GM23338 (cell line): ENCODE measurements at regions not wholly inside any gene's neighbourhood (a gene's known extent, or its start where the extent isn't known, plus 50 kb on each side); places are given as distances from the start of the nearest gene placed in this dataset.

ENCODE experiments used
- ATAC-seq: fragments of 200-7000 bp; cut with Tn5 transposase; 3 replicates; pipeline ENCODE4 v1.9.1; 2020
- DNase-seq: peaks from one replicate; pipeline ENCODE4 v3.0.0-alpha.2; 2015; ENCODE audit warnings: low spot score
- H2AFZ ChIP-seq: fragments of 200-600 bp; sonication (generic); 2 replicates; pipeline ENCODE4 v1.8.0; 2016; ENCODE audit warnings: antibody characterized with exemption, mild to moderate bottlenecking, moderate library complexity
- H3F3A ChIP-seq: fragments of 200-600 bp; sonication (generic); replicated peaks from 2 replicates; pipeline ENCODE4 v1.8.0; 2017; ENCODE audit warnings: antibody characterized with exemption, mixed run types, low read depth
- H3K27ac ChIP-seq: fragments of 200-600 bp; sonication (generic); 2 replicates; pipeline ENCODE4 v1.6.1; 2016; ENCODE audit warnings: low read depth
- H3K27me3 ChIP-seq: fragments of 200-600 bp; sonication (generic); 2 replicates; pipeline ENCODE4 v1.8.0; 2016; ENCODE audit warnings: mild to moderate bottlenecking, mixed run types, moderate library complexity; ENCODE audit not compliant: insufficient read depth
- H3K36me3 ChIP-seq: fragments of 200-600 bp; sonication (generic); 2 replicates; pipeline ENCODE4 v1.8.0; 2016; ENCODE audit warnings: mild to moderate bottlenecking; ENCODE audit not compliant: insufficient read depth
- H3K4me1 ChIP-seq: fragments of 200-600 bp; sonication (generic); 2 replicates; pipeline ENCODE4 v1.8.0; 2016; ENCODE audit warnings: mild to moderate bottlenecking, moderate library complexity; ENCODE audit not compliant: insufficient read depth
- H3K4me2 ChIP-seq: fragments of 200-600 bp; sonication (generic); 2 replicates; pipeline ENCODE4 v1.7.1; 2017; ENCODE audit warnings: mixed run types
- H3K4me3 ChIP-seq: fragments of 200-600 bp; sonication (generic); 2 replicates; pipeline ENCODE4 v1.6.1; 2016; ENCODE audit warnings: mixed run types
- H3K79me2 ChIP-seq: fragments of 200-600 bp; sonication (generic); replicated peaks from 2 replicates; pipeline ENCODE4 v1.8.0; 2017; ENCODE audit warnings: mild to moderate bottlenecking; ENCODE audit not compliant: insufficient read depth
- H3K9me2 ChIP-seq: fragments of 200-600 bp; sonication (generic); 2 replicates; pipeline ENCODE4 v1.8.0; 2017; ENCODE audit not compliant: insufficient read depth
- H4K20me1 ChIP-seq: fragments of 200-600 bp; sonication (generic); replicated peaks from 2 replicates; pipeline ENCODE4 v1.8.0; 2017; ENCODE audit warnings: mild to moderate bottlenecking; ENCODE audit not compliant: insufficient read depth
- H3K27ac Mint-ChIP-seq: 2 replicates; pipeline ENCODE4 v1.8.0; 2020; ENCODE audit warnings: inconsistent platforms, mild to moderate bottlenecking, moderate library complexity, mixed read lengths
- H3K27me3 Mint-ChIP-seq: 3 replicates; pipeline ENCODE4 v1.8.0; 2022; ENCODE audit warnings: low read depth, mild to moderate bottlenecking, moderate library complexity, mixed read lengths, inconsistent platforms; ENCODE audit not compliant: insufficient read depth, poor library complexity
- H3K36me3 Mint-ChIP-seq: 3 replicates; pipeline ENCODE4 v1.8.0; 2021; ENCODE audit warnings: low read depth, mild to moderate bottlenecking, inconsistent platforms, moderate library complexity, mixed read lengths
- H3K4me1 Mint-ChIP-seq: 3 replicates; pipeline ENCODE4 v1.8.0; 2020; ENCODE audit warnings: mild to moderate bottlenecking, inconsistent platforms, mixed read lengths
- H3K4me3 Mint-ChIP-seq: 3 replicates; pipeline ENCODE4 v1.8.0; 2021; ENCODE audit warnings: moderate library complexity, mild to moderate bottlenecking, inconsistent platforms, mixed read lengths
- H3K9me3 Mint-ChIP-seq: 3 replicates; pipeline ENCODE4 v1.8.0; 2020; ENCODE audit warnings: moderate library complexity, mild to moderate bottlenecking, inconsistent platforms, mixed read lengths
- CREB1 ChIP-seq: fragments of 250-450 bp; sonication (Bioruptor Pico); IDR thresholded peaks from 2 replicates; pipeline ENCODE4 v1.5.0; 2020; ENCODE audit warnings: low read depth, mild to moderate bottlenecking, moderate library complexity
- EZH2 ChIP-seq: fragments of 200-600 bp; sonication (generic); IDR thresholded peaks from one replicate; pipeline ENCODE4 v1.8.0; 2017; ENCODE audit warnings: antibody characterized with exemption, mild to moderate bottlenecking, low read depth; ENCODE audit not compliant: unreplicated experiment
- EZH2phosphoT487 ChIP-seq: fragments of 200-600 bp; sonication (generic); IDR thresholded peaks from one replicate; pipeline ENCODE4 v1.8.1; 2018; ENCODE audit warnings: antibody characterized with exemption; ENCODE audit not compliant: unreplicated experiment
- JUNB ChIP-seq: IDR thresholded peaks from one replicate; pipeline ENCODE4 v1.6.1; 2016; ENCODE audit warnings: antibody characterized with exemption; ENCODE audit not compliant: unreplicated experiment
- NANOG ChIP-seq: IDR thresholded peaks from 2 replicates; pipeline ENCODE4 v1.6.1; 2016; ENCODE audit warnings: antibody characterized with exemption, borderline replicate concordance
- POLR2AphosphoS5 ChIP-seq: IDR thresholded peaks from 2 replicates; pipeline ENCODE4 v1.6.1; 2016; ENCODE audit warnings: antibody characterized with exemption, low read depth
- STAT1 ChIP-seq: IDR thresholded peaks from one replicate; pipeline ENCODE4 v1.6.1; 2016; ENCODE audit warnings: antibody characterized with exemption; ENCODE audit not compliant: unreplicated experiment
- ZNF114 ChIP-seq: fragments of 250-450 bp; sonication (Bioruptor Pico); IDR thresholded peaks from 2 replicates; pipeline ENCODE4 v1.5.0; 2020; ENCODE audit warnings: mild to moderate bottlenecking, moderate library complexity
- ZNF331 ChIP-seq: fragments of 250-450 bp; sonication (Bioruptor Pico); IDR thresholded peaks from 2 replicates; pipeline ENCODE4 v1.5.0; 2020; ENCODE audit warnings: low read depth, mild to moderate bottlenecking, moderate library complexity
- TF ChIP-seq, protein P1 (sequence below): IDR thresholded peaks from 2 replicates; pipeline ENCODE4 v1.6.1; 2016; ENCODE audit warnings: antibody characterized with exemption
- TF ChIP-seq, protein P2 (sequence below): fragments of 250-450 bp; sonication (Bioruptor Pico); IDR thresholded peaks from 2 replicates; pipeline ENCODE4 v1.5.0; 2020; ENCODE audit warnings: mild to moderate bottlenecking, moderate library complexity

DNA sequence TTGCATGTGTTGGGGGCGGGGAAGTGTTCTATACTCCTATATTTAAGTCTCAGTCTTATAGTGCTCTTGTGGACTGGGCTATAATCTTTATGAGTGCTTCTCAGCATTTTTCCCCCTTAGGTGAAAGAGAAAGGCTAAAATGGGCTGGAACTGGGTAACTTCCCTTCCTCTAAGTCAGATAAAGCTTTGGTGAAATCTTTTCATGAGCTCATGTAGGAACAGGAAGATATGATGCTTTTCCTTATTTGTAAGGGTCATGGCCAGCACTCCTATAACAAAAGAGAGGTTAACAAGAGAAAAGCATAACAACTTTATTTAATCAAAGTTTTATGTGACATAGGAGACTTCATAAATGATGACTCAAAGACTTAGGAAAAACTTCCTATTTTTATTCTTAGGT lies 841.5 kb downstream of the SLC16A7 start:
- Mint-ChIP-seq H3K9me3 (0 out of 3 replicates have a peak, but pooled peaks cover 3% of the 10 kb centered on the region), H3K4me3 (no peak overlapping the region), H3K27me3 (no peaks in the 10 kb centered on the region), H3K4me1 (peaks cover under 1% of the 10 kb centered on the region; the same call in 1 of the 3 replicates), H3K36me3 (0 out of 3 replicates have a peak, but pooled peaks cover 3% of the 10 kb centered on the region), H3K27ac (no peak overlapping the region)
- no peaks in the 10 kb centered on the region for H3K79me2 ChIP-seq
- no peaks in the 10 kb centered on the region for H3K36me3 ChIP-seq
- H2AFZ ChIP-seq, result no peak overlapping the region
- ATAC-seq (no peak), DNase-seq (no peak)
- no peak overlapping the region for H3K4me2 ChIP-seq
- no peaks in the 10 kb centered on the region for H4K20me1 ChIP-seq
- no peaks in the 10 kb centered on the region for H3K27me3 ChIP-seq
- H3F3A ChIP-seq, result no peaks in the 10 kb centered on the region
- H3K27ac ChIP-seq, result no peak overlapping the region
- H3K4me3 ChIP-seq, result no peak overlapping the region
- no peak for TF ChIP-seq STAT1
- TF ChIP-seq EZH2, result no peak
- TF ChIP-seq POLR2AphosphoS5, result no peak
- no peak for TF ChIP-seq CREB1 (CRISPR knock-in tag)
- TF ChIP-seq ZNF114, result no peak
- TF ChIP-seq JUNB, result no peak
- no peak for TF ChIP-seq NANOG
- TF ChIP-seq, protein P1, sequence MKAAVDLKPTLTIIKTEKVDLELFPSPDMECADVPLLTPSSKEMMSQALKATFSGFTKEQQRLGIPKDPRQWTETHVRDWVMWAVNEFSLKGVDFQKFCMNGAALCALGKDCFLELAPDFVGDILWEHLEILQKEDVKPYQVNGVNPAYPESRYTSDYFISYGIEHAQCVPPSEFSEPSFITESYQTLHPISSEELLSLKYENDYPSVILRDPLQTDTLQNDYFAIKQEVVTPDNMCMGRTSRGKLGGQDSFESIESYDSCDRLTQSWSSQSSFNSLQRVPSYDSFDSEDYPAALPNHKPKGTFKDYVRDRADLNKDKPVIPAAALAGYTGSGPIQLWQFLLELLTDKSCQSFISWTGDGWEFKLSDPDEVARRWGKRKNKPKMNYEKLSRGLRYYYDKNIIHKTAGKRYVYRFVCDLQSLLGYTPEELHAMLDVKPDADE, result no peak
- no peaks in the 10 kb centered on the region for H3K4me1 ChIP-seq
- no peaks in the 10 kb centered on the region for H3K9me2 ChIP-seq

DNA sequence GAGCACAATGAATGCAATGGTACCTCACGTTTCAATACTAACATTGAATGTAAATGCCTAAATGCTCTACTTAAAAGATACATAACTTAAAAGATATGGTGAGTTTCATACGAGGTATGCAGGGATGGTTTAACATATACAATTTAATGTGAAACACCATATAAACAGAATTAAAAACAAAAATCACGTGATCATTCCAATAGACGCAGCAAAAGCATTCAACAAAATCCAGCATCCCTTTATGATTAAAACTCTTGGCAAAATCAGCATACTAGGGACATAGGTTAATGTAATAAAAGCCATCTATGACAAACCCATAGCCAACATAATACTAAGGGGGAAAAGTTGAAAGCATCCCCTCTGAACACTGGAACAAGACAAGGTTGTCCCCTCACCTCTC lies 845.7 kb downstream of the SLC16A7 start:
- no peaks in the 10 kb centered on the region for H3K4me1 Mint-ChIP-seq
- ATAC-seq, result no peak
- DNase-seq, result no peak
- 0 out of 3 replicates have a peak, but pooled peaks cover 3% of the 10 kb centered on the region for H3K36me3 Mint-ChIP-seq
- TF ChIP-seq STAT1, result no peak
- no peaks in the 10 kb centered on the region for H3K36me3 ChIP-seq
- H2AFZ ChIP-seq, result no peak overlapping the region
- no peaks in the 10 kb centered on the region for H3K27me3 Mint-ChIP-seq
- no peaks in the 10 kb centered on the region for H3K4me1 ChIP-seq
- H3K79me2 ChIP-seq, result no peaks in the 10 kb centered on the region
- H4K20me1 ChIP-seq, result no peaks in the 10 kb centered on the region
- H3K4me3 Mint-ChIP-seq, result no peak overlapping the region
- no peak overlapping the region for H3K27ac ChIP-seq
- no peak overlapping the region for H3K4me2 ChIP-seq
- no peaks in the 10 kb centered on the region; the same call in 1 of the 2 replicates for H3K9me2 ChIP-seq
- no peak overlapping the region for H3K27ac Mint-ChIP-seq
- H3K27me3 ChIP-seq, result no peaks in the 10 kb centered on the region
- peaks cover 7% of the 10 kb centered on the region; the same call in 2 of the 3 replicates for H3K9me3 Mint-ChIP-seq
- H3F3A ChIP-seq, result no peaks in the 10 kb centered on the region
- H3K4me3 ChIP-seq, result no peak overlapping the region

DNA sequence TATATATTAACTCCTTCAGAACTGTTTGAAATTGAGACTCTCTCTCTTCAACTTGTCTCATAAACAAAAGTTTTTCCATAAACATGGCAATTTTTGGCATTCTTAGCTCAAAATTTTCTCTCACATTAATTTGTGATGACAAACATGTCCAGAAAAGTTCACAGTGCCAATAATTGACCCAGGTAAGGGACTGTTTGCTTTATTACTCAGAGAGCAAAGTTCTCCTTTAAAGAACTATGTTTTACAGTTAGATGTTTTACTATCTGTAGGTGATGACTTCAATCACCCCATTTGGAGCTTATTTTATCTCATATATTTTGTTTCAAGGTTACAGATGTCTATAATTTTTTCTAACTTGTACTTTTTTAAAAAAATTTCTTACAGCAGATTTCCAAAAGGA lies 855.6 kb downstream of the SLC16A7 start:
- no peak for ATAC-seq
- no peaks in the 10 kb centered on the region for H3K9me3 Mint-ChIP-seq
- Histone ChIP-seq H3K27ac (no peak overlapping the region), H3K9me2 (peaks cover 11% of the 10 kb centered on the region; the same call in 1 of the 2 replicates), H2AFZ (no peak overlapping the region), H3K79me2 (no peaks in the 10 kb centered on the region), H3K4me2 (no peak overlapping the region), H3F3A (no peaks in the 10 kb centered on the region), H3K4me1 (no peaks in the 10 kb centered on the region), H3K27me3 (no peaks in the 10 kb centered on the region), H3K36me3 (no peaks in the 10 kb centered on the region), H3K4me3 (no peak overlapping the region), H4K20me1 (no peaks in the 10 kb centered on the region)
- peaks cover 2% of the 10 kb centered on the region for H3K27me3 Mint-ChIP-seq
- H3K27ac Mint-ChIP-seq, result no peak overlapping the region
- no peaks in the 10 kb centered on the region for H3K4me1 Mint-ChIP-seq
- H3K36me3 Mint-ChIP-seq, result no peaks in the 10 kb centered on the region
- H3K4me3 Mint-ChIP-seq, result no peak overlapping the region
- no peak for DNase-seq
- TF ChIP-seq EZH2 (no peak), POLR2AphosphoS5 (no peak), JUNB (no peak), NANOG (no peak), EZH2phosphoT487 (no peak), ZNF114 (no peak), ZNF331 (CRISPR knock-in tag) (no peak)
- TF ChIP-seq, protein P2, sequence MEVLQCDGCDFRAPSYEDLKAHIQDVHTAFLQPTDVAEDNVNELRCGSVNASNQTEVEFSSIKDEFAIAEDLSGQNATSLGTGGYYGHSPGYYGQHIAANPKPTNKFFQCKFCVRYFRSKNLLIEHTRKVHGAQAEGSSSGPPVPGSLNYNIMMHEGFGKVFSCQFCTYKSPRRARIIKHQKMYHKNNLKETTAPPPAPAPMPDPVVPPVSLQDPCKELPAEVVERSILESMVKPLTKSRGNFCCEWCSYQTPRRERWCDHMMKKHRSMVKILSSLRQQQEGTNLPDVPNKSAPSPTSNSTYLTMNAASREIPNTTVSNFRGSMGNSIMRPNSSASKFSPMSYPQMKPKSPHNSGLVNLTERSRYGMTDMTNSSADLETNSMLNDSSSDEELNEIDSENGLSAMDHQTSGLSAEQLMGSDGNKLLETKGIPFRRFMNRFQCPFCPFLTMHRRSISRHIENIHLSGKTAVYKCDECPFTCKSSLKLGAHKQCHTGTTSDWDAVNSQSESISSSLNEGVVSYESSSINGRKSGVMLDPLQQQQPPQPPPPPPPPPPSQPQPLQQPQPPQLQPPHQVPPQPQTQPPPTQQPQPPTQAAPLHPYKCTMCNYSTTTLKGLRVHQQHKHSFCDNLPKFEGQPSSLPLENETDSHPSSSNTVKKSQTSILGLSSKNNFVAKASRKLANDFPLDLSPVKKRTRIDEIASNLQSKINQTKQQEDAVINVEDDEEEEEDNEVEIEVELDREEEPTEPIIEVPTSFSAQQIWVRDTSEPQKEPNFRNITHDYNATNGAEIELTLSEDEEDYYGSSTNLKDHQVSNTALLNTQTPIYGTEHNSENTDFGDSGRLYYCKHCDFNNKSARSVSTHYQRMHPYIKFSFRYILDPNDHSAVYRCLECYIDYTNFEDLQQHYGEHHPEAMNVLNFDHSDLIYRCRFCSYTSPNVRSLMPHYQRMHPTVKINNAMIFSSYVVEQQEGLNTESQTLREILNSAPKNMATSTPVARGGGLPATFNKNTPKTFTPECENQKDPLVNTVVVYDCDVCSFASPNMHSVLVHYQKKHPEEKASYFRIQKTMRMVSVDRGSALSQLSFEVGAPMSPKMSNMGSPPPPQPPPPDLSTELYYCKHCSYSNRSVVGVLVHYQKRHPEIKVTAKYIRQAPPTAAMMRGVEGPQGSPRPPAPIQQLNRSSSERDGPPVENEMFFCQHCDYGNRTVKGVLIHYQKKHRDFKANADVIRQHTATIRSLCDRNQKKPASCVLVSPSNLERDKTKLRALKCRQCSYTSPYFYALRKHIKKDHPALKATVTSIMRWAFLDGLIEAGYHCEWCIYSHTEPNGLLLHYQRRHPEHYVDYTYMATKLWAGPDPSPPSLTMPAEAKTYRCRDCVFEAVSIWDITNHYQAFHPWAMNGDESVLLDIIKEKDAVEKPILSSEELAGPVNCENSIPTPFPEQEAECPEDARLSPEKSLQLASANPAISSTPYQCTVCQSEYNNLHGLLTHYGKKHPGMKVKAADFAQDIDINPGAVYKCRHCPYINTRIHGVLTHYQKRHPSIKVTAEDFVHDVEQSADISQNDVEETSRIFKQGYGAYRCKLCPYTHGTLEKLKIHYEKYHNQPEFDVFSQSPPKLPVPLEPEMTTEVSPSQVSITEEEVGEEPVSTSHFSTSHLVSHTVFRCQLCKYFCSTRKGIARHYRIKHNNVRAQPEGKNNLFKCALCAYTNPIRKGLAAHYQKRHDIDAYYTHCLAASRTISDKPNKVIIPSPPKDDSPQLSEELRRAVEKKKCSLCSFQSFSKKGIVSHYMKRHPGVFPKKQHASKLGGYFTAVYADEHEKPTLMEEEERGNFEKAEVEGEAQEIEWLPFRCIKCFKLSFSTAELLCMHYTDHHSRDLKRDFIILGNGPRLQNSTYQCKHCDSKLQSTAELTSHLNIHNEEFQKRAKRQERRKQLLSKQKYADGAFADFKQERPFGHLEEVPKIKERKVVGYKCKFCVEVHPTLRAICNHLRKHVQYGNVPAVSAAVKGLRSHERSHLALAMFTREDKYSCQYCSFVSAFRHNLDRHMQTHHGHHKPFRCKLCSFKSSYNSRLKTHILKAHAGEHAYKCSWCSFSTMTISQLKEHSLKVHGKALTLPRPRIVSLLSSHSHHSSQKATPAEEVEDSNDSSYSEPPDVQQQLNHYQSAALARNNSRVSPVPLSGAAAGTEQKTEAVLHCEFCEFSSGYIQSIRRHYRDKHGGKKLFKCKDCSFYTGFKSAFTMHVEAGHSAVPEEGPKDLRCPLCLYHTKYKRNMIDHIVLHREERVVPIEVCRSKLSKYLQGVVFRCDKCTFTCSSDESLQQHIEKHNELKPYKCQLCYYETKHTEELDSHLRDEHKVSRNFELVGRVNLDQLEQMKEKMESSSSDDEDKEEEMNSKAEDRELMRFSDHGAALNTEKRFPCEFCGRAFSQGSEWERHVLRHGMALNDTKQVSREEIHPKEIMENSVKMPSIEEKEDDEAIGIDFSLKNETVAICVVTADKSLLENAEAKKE (CRISPR knock-in tag), result no peak
